ENCODE measurements at regions not wholly inside any gene's neighbourhood (a gene's known extent, or its start where the extent isn't known, plus 50 kb on each side); places are given as distances from the start of the nearest gene placed in this dataset.

DNA sequence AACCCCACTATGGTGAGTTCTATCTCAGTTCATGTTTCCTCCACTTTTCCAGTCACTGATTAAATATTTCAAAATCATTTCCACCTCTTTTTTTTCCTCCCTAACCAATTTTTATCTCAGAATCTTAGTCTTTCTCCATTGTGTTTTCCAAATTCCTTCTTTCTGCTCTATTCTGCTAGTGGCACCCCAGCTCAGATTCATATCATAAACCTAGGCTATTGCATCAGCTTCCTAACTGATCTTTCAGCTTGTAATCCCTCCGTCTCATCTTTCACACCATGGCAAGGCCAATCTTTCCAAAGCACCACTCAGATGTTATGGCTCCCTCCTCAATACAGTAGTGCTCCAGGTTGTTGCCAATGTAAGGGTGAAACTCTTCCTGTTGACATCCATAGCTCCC, 631.9 kb downstream of the PLPP3 start:
- no peaks in the 10 kb centered on the region for H3K27me3 ChIP-seq (replicated peaks)
- H3K4me3 ChIP-seq (ENCODE audit: low read depth, low read length) = no peak overlapping the region
- in situ Hi-C loops (cut with HindIII; ENCODE audit: low pct_ligation_motif_present, low sequenced_read_pairs) = no loop called here
- no peak overlapping the region for H3K27ac ChIP-seq
- no peaks in the 10 kb centered on the region for H3K36me3 ChIP-seq (replicated peaks)
- TF ChIP-seq, protein P1, sequence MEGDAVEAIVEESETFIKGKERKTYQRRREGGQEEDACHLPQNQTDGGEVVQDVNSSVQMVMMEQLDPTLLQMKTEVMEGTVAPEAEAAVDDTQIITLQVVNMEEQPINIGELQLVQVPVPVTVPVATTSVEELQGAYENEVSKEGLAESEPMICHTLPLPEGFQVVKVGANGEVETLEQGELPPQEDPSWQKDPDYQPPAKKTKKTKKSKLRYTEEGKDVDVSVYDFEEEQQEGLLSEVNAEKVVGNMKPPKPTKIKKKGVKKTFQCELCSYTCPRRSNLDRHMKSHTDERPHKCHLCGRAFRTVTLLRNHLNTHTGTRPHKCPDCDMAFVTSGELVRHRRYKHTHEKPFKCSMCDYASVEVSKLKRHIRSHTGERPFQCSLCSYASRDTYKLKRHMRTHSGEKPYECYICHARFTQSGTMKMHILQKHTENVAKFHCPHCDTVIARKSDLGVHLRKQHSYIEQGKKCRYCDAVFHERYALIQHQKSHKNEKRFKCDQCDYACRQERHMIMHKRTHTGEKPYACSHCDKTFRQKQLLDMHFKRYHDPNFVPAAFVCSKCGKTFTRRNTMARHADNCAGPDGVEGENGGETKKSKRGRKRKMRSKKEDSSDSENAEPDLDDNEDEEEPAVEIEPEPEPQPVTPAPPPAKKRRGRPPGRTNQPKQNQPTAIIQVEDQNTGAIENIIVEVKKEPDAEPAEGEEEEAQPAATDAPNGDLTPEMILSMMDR (IDR thresholded peaks at IDR 0.05; ENCODE audit: low read depth, low read length, missing control alignments) = no peak
- DNase-seq = no peak

DNA sequence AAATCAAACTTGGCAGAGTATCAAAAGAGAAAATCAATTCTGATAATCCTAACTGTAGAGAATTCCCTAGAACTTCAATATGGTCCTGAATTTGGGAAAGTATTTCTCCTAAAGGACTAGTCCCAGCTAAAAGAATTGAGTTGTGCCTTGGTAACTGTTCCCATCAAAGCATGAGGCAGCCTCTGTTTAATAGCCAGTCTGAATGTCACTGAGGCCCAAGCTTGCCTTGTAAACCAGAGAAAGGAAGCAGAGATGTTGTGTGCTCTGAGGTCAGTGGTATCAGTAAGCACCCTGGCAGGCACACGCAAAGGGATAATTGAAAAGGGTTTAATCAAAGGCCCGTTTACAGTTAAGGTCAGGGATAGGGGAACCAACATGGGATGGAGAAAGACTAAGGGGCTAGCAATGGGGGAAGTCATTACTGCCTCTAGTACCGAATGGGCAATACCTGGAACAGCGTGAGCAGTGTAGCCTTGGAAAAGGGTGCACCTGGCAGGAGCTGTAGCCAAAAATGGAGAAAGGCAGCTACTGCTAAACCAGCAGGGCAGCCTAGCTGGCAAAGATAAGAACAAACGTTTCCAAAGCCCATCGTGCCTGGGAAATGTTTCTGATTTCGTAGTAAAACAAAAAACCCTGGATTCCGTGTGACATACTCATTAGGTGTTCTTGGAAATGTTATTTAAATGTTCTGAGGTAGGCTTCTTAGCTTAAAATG, 635.5 kb downstream of the PLPP3 start:
- H3K27ac ChIP-seq = no peak overlapping the region
- no peaks in the 10 kb centered on the region for H3K27me3 ChIP-seq (replicated peaks)
- no peak for DNase-seq
- H3K4me3 ChIP-seq (ENCODE audit: low read depth, low read length) = no peak overlapping the region
- in situ Hi-C loops (cut with HindIII; ENCODE audit: low pct_ligation_motif_present, low sequenced_read_pairs) = no loop called here
- H3K36me3 ChIP-seq (replicated peaks) = no peaks in the 10 kb centered on the region
- TF ChIP-seq, protein P1 (IDR thresholded peaks at IDR 0.05; ENCODE audit: low read depth, low read length, missing control alignments) = no peak

DNA sequence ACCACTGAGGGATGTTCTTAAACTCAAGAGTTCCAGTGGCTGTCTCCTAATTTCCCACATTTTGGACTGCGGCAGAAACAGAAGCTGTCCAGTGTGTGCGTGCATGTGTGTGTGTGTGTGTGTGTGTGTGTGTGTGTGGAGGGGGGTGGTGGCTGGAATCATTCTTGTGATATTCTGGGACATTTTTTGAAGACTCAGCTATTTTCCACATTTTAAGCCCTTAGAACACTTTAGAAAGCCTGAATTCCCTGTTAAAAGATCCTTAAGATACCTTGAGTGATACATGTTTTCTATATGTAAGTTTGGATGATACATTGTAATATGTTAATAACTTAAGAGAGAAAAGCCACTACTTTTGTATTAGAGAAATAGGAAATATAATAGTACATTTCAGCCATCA, 636.4 kb downstream of the PLPP3 start:
- TF ChIP-seq, protein P1 (IDR thresholded peaks at IDR 0.05; ENCODE audit: low read depth, low read length, missing control alignments) = no peak
- Histone ChIP-seq H3K36me3 (replicated peaks) (no peaks in the 10 kb centered on the region), H3K4me3 (ENCODE audit: low read depth, low read length) (no peak overlapping the region), H3K27me3 (replicated peaks) (no peaks in the 10 kb centered on the region), H3K27ac (no peak overlapping the region)
- no peak for DNase-seq
- in situ Hi-C loops (cut with HindIII; ENCODE audit: low pct_ligation_motif_present, low sequenced_read_pairs) = no loop called here

DNA sequence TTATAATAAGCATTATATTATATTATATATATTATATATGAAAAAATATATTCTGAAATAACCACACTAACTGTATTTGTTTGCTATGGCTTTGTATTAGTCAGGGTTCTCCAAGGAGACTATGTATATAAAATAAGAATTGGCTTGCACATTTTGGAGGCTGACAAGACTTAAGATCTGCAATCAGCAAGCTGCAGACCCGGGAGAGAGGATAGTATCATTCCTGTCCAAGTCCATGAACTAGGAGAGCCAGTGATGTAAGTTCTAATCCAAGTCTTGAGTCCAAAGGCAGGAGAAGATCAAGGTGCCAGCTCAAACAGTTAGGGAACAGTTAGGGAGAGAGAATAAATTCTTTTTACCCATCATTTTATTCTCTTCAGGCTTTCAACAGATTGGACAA, 639.5 kb downstream of the PLPP3 start:
- no peak for DNase-seq
- in situ Hi-C loops (cut with HindIII; ENCODE audit: low pct_ligation_motif_present, low sequenced_read_pairs) = no loop called here
- TF ChIP-seq, protein P1 (IDR thresholded peaks at IDR 0.05; ENCODE audit: low read depth, low read length, missing control alignments) = no peak

DNA sequence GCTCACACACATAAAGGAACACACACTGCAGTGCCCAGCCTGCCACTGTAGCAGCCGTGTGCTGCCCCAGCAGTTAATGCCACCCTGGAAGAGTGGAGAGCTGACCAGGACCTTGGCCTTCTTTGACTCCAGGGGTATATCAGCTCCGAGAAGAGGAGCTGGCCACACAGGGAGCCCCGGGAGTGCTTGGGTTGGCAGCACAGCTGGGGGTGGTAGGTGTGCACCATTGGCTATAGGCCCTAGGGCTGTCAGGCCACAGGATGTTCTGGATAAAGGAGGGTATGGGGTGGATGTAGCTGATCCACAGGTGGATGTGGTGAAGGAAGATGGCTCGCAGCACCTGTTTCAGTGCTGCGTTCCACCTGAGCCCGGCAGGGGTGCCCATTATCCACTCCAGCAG, 640.5 kb downstream of the PLPP3 start:
- no peak overlapping the region for H3K4me3 ChIP-seq (ENCODE audit: low read depth, low read length)
- no peaks in the 10 kb centered on the region for H3K36me3 ChIP-seq (replicated peaks)
- no peak for DNase-seq
- no peak overlapping the region for H3K27ac ChIP-seq
- H3K27me3 ChIP-seq (replicated peaks) = no peaks in the 10 kb centered on the region
- in situ Hi-C loops (cut with HindIII; ENCODE audit: low pct_ligation_motif_present, low sequenced_read_pairs) = no loop called here
- TF ChIP-seq, protein P1 (IDR thresholded peaks at IDR 0.05; ENCODE audit: low read depth, low read length, missing control alignments) = no peak

More for the DNA sequence above, 639.5 kb downstream of the PLPP3 start:
- H3K36me3 ChIP-seq (replicated peaks) = no peaks in the 10 kb centered on the region
- no peak overlapping the region for H3K4me3 ChIP-seq (ENCODE audit: low read depth, low read length)
- no peaks in the 10 kb centered on the region for H3K27me3 ChIP-seq (replicated peaks)
- no peak overlapping the region for H3K27ac ChIP-seq

DNA sequence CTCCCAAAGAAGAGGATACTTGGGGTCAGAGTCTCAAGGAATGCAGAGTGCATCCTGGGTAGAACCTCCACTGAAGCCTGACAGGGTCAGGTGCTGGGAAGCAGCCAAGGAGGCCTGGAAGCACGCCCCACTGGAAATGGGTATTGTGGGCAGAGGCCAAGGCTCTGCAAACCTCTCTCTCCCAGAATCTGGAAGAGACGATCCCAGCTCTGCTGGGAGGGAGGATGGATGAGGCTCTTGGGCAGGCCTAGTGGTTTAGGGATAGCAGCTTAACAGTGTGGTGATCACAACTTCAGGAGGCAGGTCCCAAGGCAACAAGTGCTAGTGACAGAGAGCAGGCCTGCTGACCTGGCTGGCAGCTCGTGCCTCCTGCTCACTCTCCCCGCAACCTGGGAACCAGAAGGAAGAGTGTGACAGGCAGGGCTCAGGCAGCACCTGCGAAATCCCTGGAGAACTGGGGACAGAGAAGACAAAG, 641.0 kb downstream of the PLPP3 start:
- Histone ChIP-seq H3K27me3 (replicated peaks) (no peaks in the 10 kb centered on the region), H3K4me3 (ENCODE audit: low read depth, low read length) (no peak overlapping the region), H3K36me3 (replicated peaks) (no peaks in the 10 kb centered on the region), H3K27ac (no peak overlapping the region)
- in situ Hi-C loops (cut with HindIII; ENCODE audit: low pct_ligation_motif_present, low sequenced_read_pairs) = no loop called here
- no peak for DNase-seq
- TF ChIP-seq, protein P1 (IDR thresholded peaks at IDR 0.05; ENCODE audit: low read depth, low read length, missing control alignments) = no peak
